WTC11 (cell line): ENCODE measurements at regions not wholly inside any gene's neighbourhood (a gene's known extent, or its start where the extent isn't known, plus 50 kb on each side); places are given as distances from the start of the nearest gene placed in this dataset.

Experiments
- ATAC-seq: fragments of 200-7000 bp; cut with Tn5 transposase; 2 replicates; pipeline ENCODE4 v1.10.0; 2021; ENCODE audit warnings: mild to moderate bottlenecking, moderate library complexity
- CTCF ChIA-PET: fragments of 300-600 bp; sonication (Branson Sonifier 250); formaldehyde crosslinking; loops from one replicate; lab custom pipeline; 2021; ENCODE audit warnings: antibody characterized with exemption; lab: Charles Lee
- POLR2A ChIA-PET: fragments of 350-600 bp; sonication (Branson Sonifier 250); formaldehyde crosslinking; loops from one replicate; lab custom pipeline; 2021; ENCODE audit warnings: antibody characterized with exemption; lab: Charles Lee
- DNase-seq: peaks from one replicate; pipeline ENCODE4 v3.0.0; 2021; ENCODE audit warnings: low spot score
- H3K27ac Mint-ChIP-seq: 2 replicates; pipeline ENCODE4 v1.8.0; 2021; ENCODE audit warnings: mixed read lengths
- H3K27me3 Mint-ChIP-seq: 2 replicates; pipeline ENCODE4 v1.8.0; 2021; ENCODE audit warnings: low read depth, mild to moderate bottlenecking, moderate library complexity, mixed read lengths
- H3K36me3 Mint-ChIP-seq: 2 replicates; pipeline ENCODE4 v1.8.0; 2021; ENCODE audit warnings: mixed read lengths
- H3K4me1 Mint-ChIP-seq: 2 replicates; pipeline ENCODE4 v1.8.0; 2022; ENCODE audit warnings: mixed read lengths
- H3K4me3 Mint-ChIP-seq: 2 replicates; pipeline ENCODE4 v1.8.0; 2021; ENCODE audit warnings: mild to moderate bottlenecking, moderate library complexity, mixed read lengths
- H3K9me3 Mint-ChIP-seq: 2 replicates; pipeline ENCODE4 v1.8.0; 2021; ENCODE audit warnings: mixed read lengths
- ETV6 ChIP-seq: sonication (generic); formaldehyde crosslinking; IDR thresholded peaks from 2 replicates; pipeline ENCODE4 v1.8.1; 2022; ENCODE audit warnings: mild to moderate bottlenecking, missing genetic modification reagents
- GABPB1 ChIP-seq: sonication (generic); formaldehyde crosslinking; IDR thresholded peaks from 2 replicates; pipeline ENCODE4 v1.8.1; 2023; ENCODE audit warnings: mild to moderate bottlenecking, missing genetic modification reagents
- JAZF1 ChIP-seq: fragments of 250-450 bp; sonication (Bioruptor Pico); IDR thresholded peaks from 2 replicates; pipeline ENCODE4 v1.9.0; 2021; ENCODE audit warnings: moderate library complexity, mild to moderate bottlenecking, inconsistent platforms
- NFYB ChIP-seq: sonication (generic); formaldehyde crosslinking; conservative IDR thresholded peaks from 2 replicates; pipeline ENCODE4 v1.8.0; 2022; ENCODE audit warnings: low read depth, missing genetic modification reagents
- ZNF138 ChIP-seq: sonication (generic); formaldehyde crosslinking; conservative IDR thresholded peaks from 2 replicates; pipeline ENCODE4 v1.8.1; 2022; ENCODE audit warnings: mild to moderate bottlenecking, moderate library complexity, missing genetic modification reagents
- ZNF219 ChIP-seq: sonication (generic); formaldehyde crosslinking; IDR thresholded peaks from 2 replicates; pipeline ENCODE4 v1.8.0; 2023; ENCODE audit warnings: missing genetic modification reagents, mild to moderate bottlenecking, borderline replicate concordance
- ZNF416 ChIP-seq: fragments of 250-450 bp; sonication (Bioruptor Pico); IDR thresholded peaks from 2 replicates; pipeline ENCODE4 v1.9.0; 2021; ENCODE audit warnings: mild to moderate bottlenecking, inconsistent platforms
- TF ChIP-seq, protein P1 (sequence below): fragments of 250-450 bp; sonication (Bioruptor Pico); IDR thresholded peaks from 2 replicates; pipeline ENCODE4 v1.9.0; 2021; ENCODE audit warnings: mild to moderate bottlenecking
- TF ChIP-seq, protein P2 (sequence below): sonication (generic); formaldehyde crosslinking; IDR thresholded peaks from 2 replicates; pipeline ENCODE4 v1.8.1; 2023; ENCODE audit warnings: mild to moderate bottlenecking, missing genetic modification reagents, borderline replicate concordance
- TF ChIP-seq, protein P3 (sequence below): sonication (generic); formaldehyde crosslinking; IDR thresholded peaks from 2 replicates; pipeline ENCODE4 v1.8.1; 2023; ENCODE audit warnings: mild to moderate bottlenecking, missing genetic modification reagents, moderate library complexity
- TF ChIP-seq, protein P4 (sequence below): sonication (generic); formaldehyde crosslinking; IDR thresholded peaks from 2 replicates; pipeline ENCODE4 v1.8.1; 2023; ENCODE audit warnings: mild to moderate bottlenecking, missing genetic modification reagents
- TF ChIP-seq, protein P5 (sequence below): sonication (generic); formaldehyde crosslinking; IDR thresholded peaks from 2 replicates; pipeline ENCODE4 v1.8.0; 2023; ENCODE audit warnings: mild to moderate bottlenecking, missing genetic modification reagents
- TF ChIP-seq, protein P6 (sequence below): sonication (generic); formaldehyde crosslinking; IDR thresholded peaks from 2 replicates; pipeline ENCODE4 v1.8.1; 2023; ENCODE audit warnings: mild to moderate bottlenecking, missing genetic modification reagents
- TF ChIP-seq, protein P7 (sequence below): fragments of 250-450 bp; sonication (Bioruptor Pico); IDR thresholded peaks from 2 replicates; pipeline ENCODE4 v1.9.0; 2021; ENCODE audit warnings: mild to moderate bottlenecking, borderline replicate concordance

DNA sequence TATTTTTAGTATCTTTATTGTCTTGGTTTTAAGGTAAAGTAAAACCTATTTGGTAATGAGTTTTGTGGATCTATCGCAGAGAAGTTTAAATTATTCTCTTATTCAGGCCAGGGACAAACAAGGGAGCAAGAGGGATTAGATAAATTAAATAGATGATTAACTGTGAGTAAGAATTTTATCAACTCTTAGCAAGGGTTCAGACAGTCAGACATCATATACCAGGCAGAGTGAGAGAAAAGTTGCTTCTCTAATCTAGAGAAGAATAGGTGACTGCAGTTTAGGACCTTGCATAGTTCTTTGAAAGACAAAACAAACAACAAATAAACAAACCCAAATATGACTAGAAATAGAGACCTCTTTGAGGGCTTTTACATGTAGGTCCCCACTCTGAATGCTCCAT is 840.2 kb upstream of the GOT2 start:
- CTCF ChIA-PET = no interaction called here
- H3K4me3 Mint-ChIP-seq = no peak overlapping the region
- POLR2A ChIA-PET = no interaction called here
- no peaks in the 10 kb centered on the region for H3K36me3 Mint-ChIP-seq
- ATAC-seq (no peak), DNase-seq (no peak)
- TF ChIP-seq ETV6 (CRISPR knock-in tag) (no peak), NFYB (CRISPR knock-in tag) (no peak), ZNF416 (no peak), ZNF219 (CRISPR knock-in tag) (no peak), ZNF138 (no peak), JAZF1 (CRISPR knock-in tag) (no peak)
- TF ChIP-seq, protein P1, sequence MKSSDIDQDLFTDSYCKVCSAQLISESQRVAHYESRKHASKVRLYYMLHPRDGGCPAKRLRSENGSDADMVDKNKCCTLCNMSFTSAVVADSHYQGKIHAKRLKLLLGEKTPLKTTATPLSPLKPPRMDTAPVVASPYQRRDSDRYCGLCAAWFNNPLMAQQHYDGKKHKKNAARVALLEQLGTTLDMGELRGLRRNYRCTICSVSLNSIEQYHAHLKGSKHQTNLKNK (CRISPR knock-in tag) = no peak
- no peaks in the 10 kb centered on the region for H3K4me1 Mint-ChIP-seq
- H3K27me3 Mint-ChIP-seq = no peaks in the 10 kb centered on the region
- no peak overlapping the region for H3K27ac Mint-ChIP-seq
- 0 out of 2 replicates have a peak, but pooled peaks cover 3% of the 10 kb centered on the region for H3K9me3 Mint-ChIP-seq

DNA sequence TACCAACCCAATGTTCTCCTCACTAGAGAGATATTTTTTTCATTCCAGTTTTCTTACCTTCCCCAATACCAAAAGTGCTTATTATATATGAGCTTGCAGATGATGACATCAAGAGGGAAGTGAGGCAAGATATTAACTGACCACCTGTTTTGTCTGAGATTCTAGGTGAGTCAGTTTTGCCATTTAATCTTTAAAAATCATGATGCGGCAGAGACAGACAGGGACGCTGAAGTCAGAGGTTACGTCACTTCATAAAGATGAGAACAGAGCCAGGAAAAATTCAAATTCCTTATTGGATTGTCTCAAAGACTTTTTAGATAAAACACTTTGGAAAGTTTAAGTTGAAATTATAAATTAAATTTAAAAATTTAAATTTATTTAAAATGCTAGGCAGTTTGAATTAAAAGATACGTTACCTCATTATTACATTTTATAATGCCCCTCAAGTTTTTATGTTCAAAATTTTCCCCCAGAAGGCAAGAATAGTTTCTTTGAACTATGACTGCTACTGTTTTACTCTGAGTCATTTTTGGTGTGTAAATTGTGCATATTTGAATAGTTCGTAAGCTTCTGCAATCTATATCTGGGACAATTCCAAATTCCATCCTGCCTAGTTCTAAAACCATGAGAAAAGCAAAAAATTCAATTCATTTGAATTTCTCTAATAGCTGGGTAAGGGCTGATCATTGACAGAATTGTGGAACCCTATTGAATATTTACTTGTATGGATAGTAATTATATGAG is 839.6 kb upstream of the GOT2 start:
- H3K9me3 Mint-ChIP-seq = no peaks in the 10 kb centered on the region
- no peak overlapping the region for H3K27ac Mint-ChIP-seq
- ChIA-PET POLR2A (no interaction called here), CTCF (no interaction called here)
- ATAC-seq (no peak), DNase-seq (no peak)
- no peak overlapping the region for H3K4me3 Mint-ChIP-seq
- TF ChIP-seq, protein P2, sequence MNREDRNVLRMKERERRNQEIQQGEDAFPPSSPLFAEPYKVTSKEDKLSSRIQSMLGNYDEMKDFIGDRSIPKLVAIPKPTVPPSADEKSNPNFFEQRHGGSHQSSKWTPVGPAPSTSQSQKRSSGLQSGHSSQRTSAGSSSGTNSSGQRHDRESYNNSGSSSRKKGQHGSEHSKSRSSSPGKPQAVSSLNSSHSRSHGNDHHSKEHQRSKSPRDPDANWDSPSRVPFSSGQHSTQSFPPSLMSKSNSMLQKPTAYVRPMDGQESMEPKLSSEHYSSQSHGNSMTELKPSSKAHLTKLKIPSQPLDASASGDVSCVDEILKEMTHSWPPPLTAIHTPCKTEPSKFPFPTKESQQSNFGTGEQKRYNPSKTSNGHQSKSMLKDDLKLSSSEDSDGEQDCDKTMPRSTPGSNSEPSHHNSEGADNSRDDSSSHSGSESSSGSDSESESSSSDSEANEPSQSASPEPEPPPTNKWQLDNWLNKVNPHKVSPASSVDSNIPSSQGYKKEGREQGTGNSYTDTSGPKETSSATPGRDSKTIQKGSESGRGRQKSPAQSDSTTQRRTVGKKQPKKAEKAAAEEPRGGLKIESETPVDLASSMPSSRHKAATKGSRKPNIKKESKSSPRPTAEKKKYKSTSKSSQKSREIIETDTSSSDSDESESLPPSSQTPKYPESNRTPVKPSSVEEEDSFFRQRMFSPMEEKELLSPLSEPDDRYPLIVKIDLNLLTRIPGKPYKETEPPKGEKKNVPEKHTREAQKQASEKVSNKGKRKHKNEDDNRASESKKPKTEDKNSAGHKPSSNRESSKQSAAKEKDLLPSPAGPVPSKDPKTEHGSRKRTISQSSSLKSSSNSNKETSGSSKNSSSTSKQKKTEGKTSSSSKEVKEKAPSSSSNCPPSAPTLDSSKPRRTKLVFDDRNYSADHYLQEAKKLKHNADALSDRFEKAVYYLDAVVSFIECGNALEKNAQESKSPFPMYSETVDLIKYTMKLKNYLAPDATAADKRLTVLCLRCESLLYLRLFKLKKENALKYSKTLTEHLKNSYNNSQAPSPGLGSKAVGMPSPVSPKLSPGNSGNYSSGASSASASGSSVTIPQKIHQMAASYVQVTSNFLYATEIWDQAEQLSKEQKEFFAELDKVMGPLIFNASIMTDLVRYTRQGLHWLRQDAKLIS = no peak
- TF ChIP-seq, protein P3, sequence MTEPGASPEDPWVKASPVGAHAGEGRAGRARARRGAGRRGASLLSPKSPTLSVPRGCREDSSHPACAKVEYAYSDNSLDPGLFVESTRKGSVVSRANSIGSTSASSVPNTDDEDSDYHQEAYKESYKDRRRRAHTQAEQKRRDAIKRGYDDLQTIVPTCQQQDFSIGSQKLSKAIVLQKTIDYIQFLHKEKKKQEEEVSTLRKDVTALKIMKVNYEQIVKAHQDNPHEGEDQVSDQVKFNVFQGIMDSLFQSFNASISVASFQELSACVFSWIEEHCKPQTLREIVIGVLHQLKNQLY (CRISPR knock-in tag) = no peak
- TF ChIP-seq, protein P4, sequence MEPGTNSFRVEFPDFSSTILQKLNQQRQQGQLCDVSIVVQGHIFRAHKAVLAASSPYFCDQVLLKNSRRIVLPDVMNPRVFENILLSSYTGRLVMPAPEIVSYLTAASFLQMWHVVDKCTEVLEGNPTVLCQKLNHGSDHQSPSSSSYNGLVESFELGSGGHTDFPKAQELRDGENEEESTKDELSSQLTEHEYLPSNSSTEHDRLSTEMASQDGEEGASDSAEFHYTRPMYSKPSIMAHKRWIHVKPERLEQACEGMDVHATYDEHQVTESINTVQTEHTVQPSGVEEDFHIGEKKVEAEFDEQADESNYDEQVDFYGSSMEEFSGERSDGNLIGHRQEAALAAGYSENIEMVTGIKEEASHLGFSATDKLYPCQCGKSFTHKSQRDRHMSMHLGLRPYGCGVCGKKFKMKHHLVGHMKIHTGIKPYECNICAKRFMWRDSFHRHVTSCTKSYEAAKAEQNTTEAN (CRISPR knock-in tag) = no peak
- no peak for TF ChIP-seq GABPB1
- TF ChIP-seq, protein P5, sequence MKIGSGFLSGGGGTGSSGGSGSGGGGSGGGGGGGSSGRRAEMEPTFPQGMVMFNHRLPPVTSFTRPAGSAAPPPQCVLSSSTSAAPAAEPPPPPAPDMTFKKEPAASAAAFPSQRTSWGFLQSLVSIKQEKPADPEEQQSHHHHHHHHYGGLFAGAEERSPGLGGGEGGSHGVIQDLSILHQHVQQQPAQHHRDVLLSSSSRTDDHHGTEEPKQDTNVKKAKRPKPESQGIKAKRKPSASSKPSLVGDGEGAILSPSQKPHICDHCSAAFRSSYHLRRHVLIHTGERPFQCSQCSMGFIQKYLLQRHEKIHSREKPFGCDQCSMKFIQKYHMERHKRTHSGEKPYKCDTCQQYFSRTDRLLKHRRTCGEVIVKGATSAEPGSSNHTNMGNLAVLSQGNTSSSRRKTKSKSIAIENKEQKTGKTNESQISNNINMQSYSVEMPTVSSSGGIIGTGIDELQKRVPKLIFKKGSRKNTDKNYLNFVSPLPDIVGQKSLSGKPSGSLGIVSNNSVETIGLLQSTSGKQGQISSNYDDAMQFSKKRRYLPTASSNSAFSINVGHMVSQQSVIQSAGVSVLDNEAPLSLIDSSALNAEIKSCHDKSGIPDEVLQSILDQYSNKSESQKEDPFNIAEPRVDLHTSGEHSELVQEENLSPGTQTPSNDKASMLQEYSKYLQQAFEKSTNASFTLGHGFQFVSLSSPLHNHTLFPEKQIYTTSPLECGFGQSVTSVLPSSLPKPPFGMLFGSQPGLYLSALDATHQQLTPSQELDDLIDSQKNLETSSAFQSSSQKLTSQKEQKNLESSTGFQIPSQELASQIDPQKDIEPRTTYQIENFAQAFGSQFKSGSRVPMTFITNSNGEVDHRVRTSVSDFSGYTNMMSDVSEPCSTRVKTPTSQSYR = no peak
- TF ChIP-seq, protein P6, sequence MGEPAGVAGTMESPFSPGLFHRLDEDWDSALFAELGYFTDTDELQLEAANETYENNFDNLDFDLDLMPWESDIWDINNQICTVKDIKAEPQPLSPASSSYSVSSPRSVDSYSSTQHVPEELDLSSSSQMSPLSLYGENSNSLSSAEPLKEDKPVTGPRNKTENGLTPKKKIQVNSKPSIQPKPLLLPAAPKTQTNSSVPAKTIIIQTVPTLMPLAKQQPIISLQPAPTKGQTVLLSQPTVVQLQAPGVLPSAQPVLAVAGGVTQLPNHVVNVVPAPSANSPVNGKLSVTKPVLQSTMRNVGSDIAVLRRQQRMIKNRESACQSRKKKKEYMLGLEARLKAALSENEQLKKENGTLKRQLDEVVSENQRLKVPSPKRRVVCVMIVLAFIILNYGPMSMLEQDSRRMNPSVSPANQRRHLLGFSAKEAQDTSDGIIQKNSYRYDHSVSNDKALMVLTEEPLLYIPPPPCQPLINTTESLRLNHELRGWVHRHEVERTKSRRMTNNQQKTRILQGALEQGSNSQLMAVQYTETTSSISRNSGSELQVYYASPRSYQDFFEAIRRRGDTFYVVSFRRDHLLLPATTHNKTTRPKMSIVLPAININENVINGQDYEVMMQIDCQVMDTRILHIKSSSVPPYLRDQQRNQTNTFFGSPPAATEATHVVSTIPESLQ (CRISPR knock-in tag) = no peak
- TF ChIP-seq, protein P7, sequence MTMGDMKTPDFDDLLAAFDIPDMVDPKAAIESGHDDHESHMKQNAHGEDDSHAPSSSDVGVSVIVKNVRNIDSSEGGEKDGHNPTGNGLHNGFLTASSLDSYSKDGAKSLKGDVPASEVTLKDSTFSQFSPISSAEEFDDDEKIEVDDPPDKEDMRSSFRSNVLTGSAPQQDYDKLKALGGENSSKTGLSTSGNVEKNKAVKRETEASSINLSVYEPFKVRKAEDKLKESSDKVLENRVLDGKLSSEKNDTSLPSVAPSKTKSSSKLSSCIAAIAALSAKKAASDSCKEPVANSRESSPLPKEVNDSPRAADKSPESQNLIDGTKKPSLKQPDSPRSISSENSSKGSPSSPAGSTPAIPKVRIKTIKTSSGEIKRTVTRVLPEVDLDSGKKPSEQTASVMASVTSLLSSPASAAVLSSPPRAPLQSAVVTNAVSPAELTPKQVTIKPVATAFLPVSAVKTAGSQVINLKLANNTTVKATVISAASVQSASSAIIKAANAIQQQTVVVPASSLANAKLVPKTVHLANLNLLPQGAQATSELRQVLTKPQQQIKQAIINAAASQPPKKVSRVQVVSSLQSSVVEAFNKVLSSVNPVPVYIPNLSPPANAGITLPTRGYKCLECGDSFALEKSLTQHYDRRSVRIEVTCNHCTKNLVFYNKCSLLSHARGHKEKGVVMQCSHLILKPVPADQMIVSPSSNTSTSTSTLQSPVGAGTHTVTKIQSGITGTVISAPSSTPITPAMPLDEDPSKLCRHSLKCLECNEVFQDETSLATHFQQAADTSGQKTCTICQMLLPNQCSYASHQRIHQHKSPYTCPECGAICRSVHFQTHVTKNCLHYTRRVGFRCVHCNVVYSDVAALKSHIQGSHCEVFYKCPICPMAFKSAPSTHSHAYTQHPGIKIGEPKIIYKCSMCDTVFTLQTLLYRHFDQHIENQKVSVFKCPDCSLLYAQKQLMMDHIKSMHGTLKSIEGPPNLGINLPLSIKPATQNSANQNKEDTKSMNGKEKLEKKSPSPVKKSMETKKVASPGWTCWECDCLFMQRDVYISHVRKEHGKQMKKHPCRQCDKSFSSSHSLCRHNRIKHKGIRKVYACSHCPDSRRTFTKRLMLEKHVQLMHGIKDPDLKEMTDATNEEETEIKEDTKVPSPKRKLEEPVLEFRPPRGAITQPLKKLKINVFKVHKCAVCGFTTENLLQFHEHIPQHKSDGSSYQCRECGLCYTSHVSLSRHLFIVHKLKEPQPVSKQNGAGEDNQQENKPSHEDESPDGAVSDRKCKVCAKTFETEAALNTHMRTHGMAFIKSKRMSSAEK (CRISPR knock-in tag) = no peak
- H3K4me1 Mint-ChIP-seq = peaks cover under 1% of the 10 kb centered on the region
- H3K36me3 Mint-ChIP-seq = no peaks in the 10 kb centered on the region
- no peaks in the 10 kb centered on the region for H3K27me3 Mint-ChIP-seq
